ENCODE measurements at regions not wholly inside any gene's neighbourhood (a gene's known extent, or its start where the extent isn't known, plus 50 kb on each side); places are given as distances from the start of the nearest gene placed in this dataset.

DNA sequence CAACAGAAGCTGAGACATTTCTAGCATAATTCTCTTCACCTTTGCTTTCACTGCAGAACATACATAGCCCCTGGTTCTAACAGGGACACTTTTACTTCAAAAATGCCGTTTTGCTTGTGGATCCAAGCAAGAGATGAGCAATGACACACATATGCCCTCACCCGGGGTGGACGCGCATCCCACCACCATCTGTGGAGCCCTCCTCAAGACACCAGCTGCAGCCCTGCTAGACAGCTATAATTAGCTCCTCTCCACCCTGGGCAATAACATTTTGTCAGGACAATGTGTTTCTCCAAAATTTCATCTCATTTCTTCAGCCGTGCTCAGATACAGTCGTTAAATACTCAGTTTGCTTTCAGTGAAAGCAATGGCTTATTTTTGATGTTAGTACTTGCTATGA, 368.7 kb upstream of the RAB6C start:
- no peaks in the 10 kb centered on the region for H3K27me3 ChIP-seq
- TF ChIP-seq CTCF (IDR thresholded peaks at IDR 0.05; ENCODE audit: poor library complexity) (no peak), EZH2 (IDR thresholded peaks at IDR 0.05; ENCODE audit: borderline replicate concordance) (no peak), EZH2phosphoT487 (IDR thresholded peaks at IDR 0.05; ENCODE audit: low read depth, severe bottlenecking, unreplicated experiment) (no peak)
- H3K4me3 ChIP-seq: no peak overlapping the region
- DNase-seq (ENCODE audit: low spot score): no peak
- H3K9me3 ChIP-seq (ENCODE audit: low read depth): no peaks in the 10 kb centered on the region
- no peak overlapping the region for H3K4me2 ChIP-seq
- no peaks in the 10 kb centered on the region for H3K79me2 ChIP-seq
- H3K4me1 ChIP-seq (ENCODE audit: insufficient read depth): no peaks in the 10 kb centered on the region
- H3K36me3 ChIP-seq (replicated peaks; ENCODE audit: insufficient read depth, low read depth): no peaks in the 10 kb centered on the region
- H3K27ac ChIP-seq: no peak overlapping the region
- H2AFZ ChIP-seq: no peak overlapping the region
- 80% methylated on average over 6 of the region's 6 CpGs for WGBS (ENCODE audit: low lambda C conversion rate, missing lambda C conversion rate)
- H3K9me2 ChIP-seq (replicated peaks; ENCODE audit: insufficient read depth): no peaks in the 10 kb centered on the region
- H4K20me1 ChIP-seq (ENCODE audit: insufficient read depth, poor library complexity, severe bottlenecking): no peaks in the 10 kb centered on the region

DNA sequence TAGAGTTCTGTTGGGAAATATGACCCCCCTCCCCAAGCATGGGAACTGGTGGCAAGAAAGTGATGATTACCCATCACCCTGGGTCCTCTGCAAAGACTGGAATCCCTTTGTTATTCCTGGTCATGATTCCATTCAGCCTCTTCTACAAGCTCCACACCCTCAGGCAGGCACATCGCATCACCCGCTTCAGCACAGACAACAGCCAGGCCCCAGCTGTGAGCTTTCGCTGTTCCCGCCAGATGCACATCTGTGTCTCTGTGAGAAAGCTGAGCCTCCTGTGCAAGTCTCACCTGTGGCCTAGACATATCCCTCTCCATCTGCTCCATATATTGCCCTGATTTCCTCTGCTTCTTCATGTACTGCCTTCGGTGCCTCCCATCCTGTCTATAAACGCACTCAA, 368.0 kb upstream of the RAB6C start:
- Histone ChIP-seq H2AFZ (no peak overlapping the region), H3K4me2 (no peak overlapping the region), H3K36me3 (replicated peaks; ENCODE audit: insufficient read depth, low read depth) (no peaks in the 10 kb centered on the region), H4K20me1 (ENCODE audit: insufficient read depth, poor library complexity, severe bottlenecking) (no peaks in the 10 kb centered on the region), H3K4me3 (no peak overlapping the region), H3K27ac (no peak overlapping the region), H3K9me3 (ENCODE audit: low read depth) (no peaks in the 10 kb centered on the region), H3K27me3 (peaks cover 4% of the 10 kb centered on the region), H3K4me1 (ENCODE audit: insufficient read depth) (no peaks in the 10 kb centered on the region), H3K9me2 (replicated peaks; ENCODE audit: insufficient read depth) (no peaks in the 10 kb centered on the region), H3K79me2 (no peaks in the 10 kb centered on the region)
- 88% methylated on average over 6 of the region's 6 CpGs for WGBS (ENCODE audit: low lambda C conversion rate, missing lambda C conversion rate)
- DNase-seq (ENCODE audit: low spot score): no peak
- TF ChIP-seq CTCF (IDR thresholded peaks at IDR 0.05; ENCODE audit: poor library complexity): no peak
- no peak for TF ChIP-seq EZH2phosphoT487 (IDR thresholded peaks at IDR 0.05; ENCODE audit: low read depth, severe bottlenecking, unreplicated experiment)
- TF ChIP-seq EZH2 (IDR thresholded peaks at IDR 0.05; ENCODE audit: borderline replicate concordance): no peak

GRCh38 chr2:129619471-129619870, 360.0 kb upstream of the RAB6C start:
- no peak overlapping the region for H3K4me3 ChIP-seq
- no peaks in the 10 kb centered on the region for H3K79me2 ChIP-seq
- H4K20me1 ChIP-seq (ENCODE audit: insufficient read depth, poor library complexity, severe bottlenecking): no peaks in the 10 kb centered on the region
- H3K4me2 ChIP-seq: no peak overlapping the region
- H3K9me3 ChIP-seq (ENCODE audit: low read depth): no peaks in the 10 kb centered on the region
- no peak overlapping the region for H3K27ac ChIP-seq
- DNase-seq (ENCODE audit: low spot score): no peak
- WGBS (ENCODE audit: low lambda C conversion rate, missing lambda C conversion rate): 60% methylated on average over 5 of the region's 5 CpGs
- H2AFZ ChIP-seq: no peak overlapping the region
- H3K27me3 ChIP-seq: peaks cover 16% of the 10 kb centered on the region
- H3K9me2 ChIP-seq (replicated peaks; ENCODE audit: insufficient read depth): no peaks in the 10 kb centered on the region
- H3K36me3 ChIP-seq (replicated peaks; ENCODE audit: insufficient read depth, low read depth): no peaks in the 10 kb centered on the region
- no peak for TF ChIP-seq CTCF (IDR thresholded peaks at IDR 0.05; ENCODE audit: poor library complexity)
- TF ChIP-seq EZH2phosphoT487 (IDR thresholded peaks at IDR 0.05; ENCODE audit: low read depth, severe bottlenecking, unreplicated experiment): no peak
- no peak for TF ChIP-seq EZH2 (IDR thresholded peaks at IDR 0.05; ENCODE audit: borderline replicate concordance)
- H3K4me1 ChIP-seq (ENCODE audit: insufficient read depth): no peaks in the 10 kb centered on the region

DNA sequence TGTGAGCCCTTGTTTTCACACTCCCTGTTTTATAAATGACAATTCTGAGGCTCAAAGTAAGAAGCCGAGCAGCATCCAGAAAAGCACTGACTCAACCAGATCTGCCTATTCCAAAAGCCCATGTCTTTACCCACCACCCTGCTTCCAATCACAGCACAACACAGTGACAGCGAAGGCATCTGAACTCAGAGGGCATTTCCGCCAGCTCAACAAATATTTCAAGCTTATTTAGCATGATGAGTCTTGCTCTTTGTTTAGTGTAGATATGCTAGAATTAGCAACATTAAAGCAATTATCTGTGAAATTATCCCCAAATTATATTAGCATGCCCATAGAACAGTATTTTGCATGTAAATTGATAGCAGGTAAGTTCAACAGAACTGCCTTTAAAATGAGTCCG, 359.1 kb upstream of the RAB6C start:
- Histone ChIP-seq H3K4me1 (ENCODE audit: insufficient read depth) (no peaks in the 10 kb centered on the region), H3K4me2 (no peak overlapping the region), H3K9me2 (replicated peaks; ENCODE audit: insufficient read depth) (no peaks in the 10 kb centered on the region), H4K20me1 (ENCODE audit: insufficient read depth, poor library complexity, severe bottlenecking) (no peaks in the 10 kb centered on the region), H3K36me3 (replicated peaks; ENCODE audit: insufficient read depth, low read depth) (no peaks in the 10 kb centered on the region), H3K4me3 (no peak overlapping the region), H3K27ac (no peak overlapping the region), H3K27me3 (peaks cover 16% of the 10 kb centered on the region), H2AFZ (no peak overlapping the region), H3K79me2 (no peaks in the 10 kb centered on the region), H3K9me3 (ENCODE audit: low read depth) (no peaks in the 10 kb centered on the region)
- DNase-seq (ENCODE audit: low spot score): no peak
- 88% methylated on average over 4 of the region's 4 CpGs for WGBS (ENCODE audit: low lambda C conversion rate, missing lambda C conversion rate)
- TF ChIP-seq EZH2 (IDR thresholded peaks at IDR 0.05; ENCODE audit: borderline replicate concordance) (no peak), CTCF (IDR thresholded peaks at IDR 0.05; ENCODE audit: poor library complexity) (no peak), EZH2phosphoT487 (IDR thresholded peaks at IDR 0.05; ENCODE audit: low read depth, severe bottlenecking, unreplicated experiment) (no peak)
